SK-N-SH (cell line): ENCODE measurements at regions not wholly inside any gene's neighbourhood (a gene's known extent, or its start where the extent isn't known, plus 50 kb on each side); places are given as distances from the start of the nearest gene placed in this dataset.

ENCODE experiments used
- CTCF ChIA-PET: fragments of 300-600, 350-600 bp; formaldehyde crosslinking; extraction: SDS; loops from one replicate; lab custom pipeline; 2021; lab: Yijun Ruan, JAX
- POLR2A ChIA-PET: fragments of 350-600 bp; sonication (Branson Sonifier 250); formaldehyde crosslinking; extraction: SDS; loops from one replicate; lab custom pipeline; 2020; ENCODE audit warnings: antibody characterized with exemption, inconsistent platforms; lab: Yijun Ruan, JAX
- DNase-seq: peaks from one replicate; pipeline ENCODE4 v3.0.0; 2012
- H2AFZ ChIP-seq: fragments of 200-600 bp; sonication (generic); 2 replicates; pipeline ENCODE4 v1.8.1; 2016; ENCODE audit warnings: antibody characterized with exemption, mild to moderate bottlenecking, low read depth
- H3F3A ChIP-seq: fragments of 200-600 bp; sonication (generic); replicated peaks from 2 replicates; pipeline ENCODE3; 2016; ENCODE audit warnings: antibody characterized with exemption, mild to moderate bottlenecking; ENCODE audit not compliant: insufficient read depth
- H3K27ac ChIP-seq, 2 experiments: fragments of 200-500 bp in 1 of 2; fragments of 200-600 bp in 1 of 2; sonication (Bioruptor generic) in 1 of 2; sonication (generic), shearing (Covaris generic) in 1 of 2; 2 replicates each; pipeline versions ENCODE4 v1.5.1 to v1.6.1; 2014 to 2016; ENCODE audit warnings: low read depth in 2 of 2, inconsistent platforms in 1 of 2, low read length in 1 of 2, mild to moderate bottlenecking in 1 of 2, mixed read lengths in 1 of 2
- H3K27me3 ChIP-seq: fragments of 200-600 bp; sonication (generic), shearing (Covaris generic); 2 replicates; pipeline ENCODE4 v1.6.1; 2016; ENCODE audit warnings: mixed run types; ENCODE audit not compliant: insufficient read depth
- H3K36me3 ChIP-seq, 2 experiments: fragments of 200-500 bp in 1 of 2; fragments of 200-600 bp in 1 of 2; sonication (Bioruptor generic) in 1 of 2; sonication (generic) in 1 of 2; replicated peaks in 1 of 2; 2 replicates each; pipeline versions ENCODE3 to v1.5.1; 2014 to 2016; ENCODE audit warnings: low read length in 1 of 2, mild to moderate bottlenecking in 1 of 2; ENCODE audit not compliant: insufficient read depth in 2 of 2, control insufficient read depth in 1 of 2
- H3K4me1 ChIP-seq, 2 experiments: fragments of 200-500 bp in 1 of 2; fragments of 200-600 bp in 1 of 2; sonication (Bioruptor generic) in 1 of 2; sonication (generic), shearing (Covaris generic) in 1 of 2; 2 replicates each; pipeline versions ENCODE4 v1.5.1 to v1.6.1; 2014 to 2016; ENCODE audit warnings: low read depth in 1 of 2, low read length in 1 of 2, mixed run types in 1 of 2; ENCODE audit not compliant: insufficient read depth in 2 of 2, control insufficient read depth in 1 of 2
- H3K4me2 ChIP-seq: fragments of 200-600 bp; sonication (generic), shearing (Covaris generic); 2 replicates; pipeline ENCODE4 v1.6.1; 2017; ENCODE audit warnings: mixed run types
- H3K4me3 ChIP-seq, 2 experiments: fragments of 200-500 bp in 1 of 2; fragments of 200-600 bp in 1 of 2; sonication (Bioruptor generic) in 1 of 2; sonication (generic), shearing (Covaris generic) in 1 of 2; 2 replicates each; pipeline versions ENCODE4 v1.5.1 to v1.8.1; 2014 to 2016; ENCODE audit warnings: low read depth in 2 of 2, inconsistent platforms in 1 of 2, low read length in 1 of 2, mild to moderate bottlenecking in 1 of 2, mixed read lengths in 1 of 2, moderate library complexity in 1 of 2
- H3K79me2 ChIP-seq: fragments of 200-600 bp; sonication (generic); 2 replicates; pipeline ENCODE4 v1.8.1; 2017; ENCODE audit warnings: mild to moderate bottlenecking; ENCODE audit not compliant: insufficient read depth
- H3K9ac ChIP-seq: fragments of 200-600 bp; sonication (generic); 2 replicates; pipeline ENCODE4 v1.6.1; 2017; ENCODE audit warnings: mixed run types
- H3K9me2 ChIP-seq: fragments of 200-600 bp; sonication (generic); 2 replicates; pipeline ENCODE4 v1.6.1; 2017; ENCODE audit warnings: mixed run types
- H3K9me3 ChIP-seq: fragments of 200-600 bp; sonication (generic); 2 replicates; pipeline ENCODE4 v1.6.1; 2017; ENCODE audit warnings: mixed run types, mild to moderate bottlenecking, moderate library complexity
- H4K20me1 ChIP-seq: fragments of 200-600 bp; sonication (generic); 2 replicates; pipeline ENCODE4 v1.6.1; 2017; ENCODE audit warnings: mild to moderate bottlenecking, mixed run types; ENCODE audit not compliant: insufficient read depth
- CTCF ChIP-seq: fragments of 200-600 bp; sonication (generic); IDR thresholded peaks from 2 replicates; pipeline ENCODE4 v1.6.1; 2017; ENCODE audit warnings: antibody characterized with exemption, mild to moderate bottlenecking, moderate library complexity
- ELF1 ChIP-seq: IDR thresholded peaks from 2 replicates; pipeline ENCODE4 v1.4.0; 2012
- EP300 ChIP-seq, 2 experiments: IDR thresholded peaks; 2 replicates each; pipeline versions ENCODE4 v1.4.0 to v1.6.1; 2012; ENCODE audit warnings: borderline replicate concordance in 1 of 2, low read depth in 1 of 2, low read length in 1 of 2
- FOSL2 ChIP-seq: IDR thresholded peaks from 2 replicates; pipeline ENCODE4 v1.4.0; 2012; ENCODE audit warnings: low read depth, mild to moderate bottlenecking, moderate library complexity, borderline replicate concordance
- FOXJ3 ChIP-seq: sonication (generic); formaldehyde crosslinking; IDR thresholded peaks from 2 replicates; pipeline ENCODE4 v1.5.1; 2020; ENCODE audit warnings: mild to moderate bottlenecking, missing genetic modification reagents
- FOXM1 ChIP-seq: IDR thresholded peaks from 2 replicates; pipeline ENCODE4 v1.4.0; 2012; ENCODE audit warnings: low read depth, mild to moderate bottlenecking
- GATA2 ChIP-seq: sonication (generic); formaldehyde crosslinking; IDR thresholded peaks from 2 replicates; pipeline ENCODE4 v1.5.0; 2020; ENCODE audit warnings: mild to moderate bottlenecking, missing genetic modification reagents
- IRF3 ChIP-seq: fragments of 150-350 bp; IDR thresholded peaks from 2 replicates; pipeline ENCODE4 v1.6.1; 2016; ENCODE audit warnings: mild to moderate bottlenecking, low read depth, low read length
- NRF1 ChIP-seq: IDR thresholded peaks from 2 replicates; pipeline ENCODE4 v1.6.1; 2012; ENCODE audit warnings: low read depth, mild to moderate bottlenecking, low read length
- POLR2AphosphoS5 ChIP-seq: IDR thresholded peaks from 2 replicates; pipeline ENCODE4 v1.6.1; 2012; ENCODE audit warnings: low read depth, low read length
- RCOR1 ChIP-seq: fragments of 150-350 bp; IDR thresholded peaks from 2 replicates; pipeline ENCODE4 v1.6.1; 2017; ENCODE audit warnings: antibody characterized with exemption, low read length
- RFX5 ChIP-seq: IDR thresholded peaks from 2 replicates; pipeline ENCODE4 v1.6.1; 2012; ENCODE audit warnings: mild to moderate bottlenecking, improper control_type of control experiment, low read length
- SIN3A ChIP-seq: IDR thresholded peaks from 2 replicates; pipeline ENCODE4 v1.6.1; 2012; ENCODE audit warnings: low read depth, mild to moderate bottlenecking, low read length, moderate library complexity, borderline replicate concordance
- YY1 ChIP-seq: IDR thresholded peaks from 2 replicates; pipeline ENCODE4 v1.4.0; 2012; ENCODE audit warnings: low read depth, mild to moderate bottlenecking
- WGBS: methylation state at CpG from one replicate; pipeline ENCODE4 v1.1.6; 2017; ENCODE audit warnings: low lambda C conversion rate; 5-methylcytosine and 5-hydroxymethylcytosine counted together
- TF ChIP-seq, protein P1 (sequence below): IDR thresholded peaks from 2 replicates; pipeline ENCODE4 v1.4.0; 2012; ENCODE audit warnings: low read depth, borderline replicate concordance
- TF ChIP-seq, protein P2 (sequence below): IDR thresholded peaks from 2 replicates; pipeline ENCODE4; 2012
- TF ChIP-seq, protein P3 (sequence below): IDR thresholded peaks from 2 replicates; pipeline ENCODE4 v1.4.0; 2012; ENCODE audit warnings: low read depth, borderline replicate concordance

GRCh38 chr6:165119231-165120020, 190.0 kb downstream of the C6orf118 start:
- ChIA-PET POLR2A (no interaction called here), CTCF (interaction anchor here (0.7 kb wide), 1 partner anchor 26 kb away, joined by 3 read pairs; no protein-coding TSS in a partner anchor)
- Histone ChIP-seq H4K20me1 (no peaks in the 10 kb centered on the region), H3K36me3 (no peaks in the 10 kb centered on the region), H2AFZ (no peak overlapping the region), H3F3A (no peaks in the 10 kb centered on the region), H3K4me3 (no peak overlapping the region), H3K79me2 (no peaks in the 10 kb centered on the region), H3K4me2 (no peak overlapping the region), H3K4me1 (no peaks in the 10 kb centered on the region), H3K9me2 (no peaks in the 10 kb centered on the region), H3K27me3 (no peaks in the 10 kb centered on the region), H3K9me3 (peaks cover 3% of the 10 kb centered on the region; the same call in 1 of the 2 replicates), H3K27ac (no peak overlapping the region), H3K9ac (no peak overlapping the region)
- WGBS = 23% methylated on average over 6 of the region's 6 CpGs
- no peak for DNase-seq
- TF ChIP-seq IRF3 (no peak), FOSL2 (no peak), GATA2 (CRISPR knock-in tag) (no peak), RFX5 (no peak), EP300 (IDR thresholded peaks at IDR 0.05; ENCODE audit: borderline replicate concordance in 1 of 2, low read depth in 1 of 2, low read length in 1 of 2) (no peak), YY1 (no peak), FOXJ3 (CRISPR knock-in tag) (no peak), SIN3A (no peak), ELF1 (no peak), FOXM1 (no peak)
- TF ChIP-seq, protein P1, sequence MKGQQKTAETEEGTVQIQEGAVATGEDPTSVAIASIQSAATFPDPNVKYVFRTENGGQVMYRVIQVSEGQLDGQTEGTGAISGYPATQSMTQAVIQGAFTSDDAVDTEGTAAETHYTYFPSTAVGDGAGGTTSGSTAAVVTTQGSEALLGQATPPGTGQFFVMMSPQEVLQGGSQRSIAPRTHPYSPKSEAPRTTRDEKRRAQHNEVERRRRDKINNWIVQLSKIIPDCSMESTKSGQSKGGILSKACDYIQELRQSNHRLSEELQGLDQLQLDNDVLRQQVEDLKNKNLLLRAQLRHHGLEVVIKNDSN = no peak
- TF ChIP-seq, protein P2, sequence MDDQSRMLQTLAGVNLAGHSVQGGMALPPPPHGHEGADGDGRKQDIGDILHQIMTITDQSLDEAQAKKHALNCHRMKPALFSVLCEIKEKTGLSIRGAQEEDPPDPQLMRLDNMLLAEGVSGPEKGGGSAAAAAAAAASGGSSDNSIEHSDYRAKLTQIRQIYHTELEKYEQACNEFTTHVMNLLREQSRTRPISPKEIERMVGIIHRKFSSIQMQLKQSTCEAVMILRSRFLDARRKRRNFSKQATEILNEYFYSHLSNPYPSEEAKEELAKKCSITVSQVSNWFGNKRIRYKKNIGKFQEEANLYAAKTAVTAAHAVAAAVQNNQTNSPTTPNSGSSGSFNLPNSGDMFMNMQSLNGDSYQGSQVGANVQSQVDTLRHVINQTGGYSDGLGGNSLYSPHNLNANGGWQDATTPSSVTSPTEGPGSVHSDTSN = no peak

GRCh38 chr6:165118736-165119135, 190.7 kb downstream of the C6orf118 start:
- Histone ChIP-seq H3K27me3 (no peaks in the 10 kb centered on the region), H3K36me3 (no peaks in the 10 kb centered on the region), H3K4me2 (no peak overlapping the region), H3K9me2 (no peaks in the 10 kb centered on the region), H3K27ac (no peak overlapping the region), H2AFZ (no peak overlapping the region), H3K79me2 (no peaks in the 10 kb centered on the region), H3K4me3 (no peak overlapping the region), H4K20me1 (no peaks in the 10 kb centered on the region), H3K9ac (no peak overlapping the region), H3F3A (no peaks in the 10 kb centered on the region), H3K9me3 (peaks cover 9% of the 10 kb centered on the region; the same call in 1 of the 2 replicates), H3K4me1 (no peaks in the 10 kb centered on the region)
- WGBS = 21% methylated on average over 5 of the region's 5 CpGs
- DNase-seq = no peak
- ChIA-PET POLR2A (no interaction called here), CTCF (no interaction called here)
- TF ChIP-seq POLR2AphosphoS5 (no peak), CTCF (no peak), RFX5 (no peak), NRF1 (no peak), RCOR1 (no peak), FOXM1 (no peak)
- TF ChIP-seq, protein P3, sequence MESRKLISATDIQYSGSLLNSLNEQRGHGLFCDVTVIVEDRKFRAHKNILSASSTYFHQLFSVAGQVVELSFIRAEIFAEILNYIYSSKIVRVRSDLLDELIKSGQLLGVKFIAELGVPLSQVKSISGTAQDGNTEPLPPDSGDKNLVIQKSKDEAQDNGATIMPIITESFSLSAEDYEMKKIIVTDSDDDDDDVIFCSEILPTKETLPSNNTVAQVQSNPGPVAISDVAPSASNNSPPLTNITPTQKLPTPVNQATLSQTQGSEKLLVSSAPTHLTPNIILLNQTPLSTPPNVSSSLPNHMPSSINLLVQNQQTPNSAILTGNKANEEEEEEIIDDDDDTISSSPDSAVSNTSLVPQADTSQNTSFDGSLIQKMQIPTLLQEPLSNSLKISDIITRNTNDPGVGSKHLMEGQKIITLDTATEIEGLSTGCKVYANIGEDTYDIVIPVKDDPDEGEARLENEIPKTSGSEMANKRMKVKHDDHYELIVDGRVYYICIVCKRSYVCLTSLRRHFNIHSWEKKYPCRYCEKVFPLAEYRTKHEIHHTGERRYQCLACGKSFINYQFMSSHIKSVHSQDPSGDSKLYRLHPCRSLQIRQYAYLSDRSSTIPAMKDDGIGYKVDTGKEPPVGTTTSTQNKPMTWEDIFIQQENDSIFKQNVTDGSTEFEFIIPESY = no peak
